ENCODE measurements at regions not wholly inside any gene's neighbourhood (a gene's known extent, or its start where the extent isn't known, plus 50 kb on each side); places are given as distances from the start of the nearest gene placed in this dataset.

DNA sequence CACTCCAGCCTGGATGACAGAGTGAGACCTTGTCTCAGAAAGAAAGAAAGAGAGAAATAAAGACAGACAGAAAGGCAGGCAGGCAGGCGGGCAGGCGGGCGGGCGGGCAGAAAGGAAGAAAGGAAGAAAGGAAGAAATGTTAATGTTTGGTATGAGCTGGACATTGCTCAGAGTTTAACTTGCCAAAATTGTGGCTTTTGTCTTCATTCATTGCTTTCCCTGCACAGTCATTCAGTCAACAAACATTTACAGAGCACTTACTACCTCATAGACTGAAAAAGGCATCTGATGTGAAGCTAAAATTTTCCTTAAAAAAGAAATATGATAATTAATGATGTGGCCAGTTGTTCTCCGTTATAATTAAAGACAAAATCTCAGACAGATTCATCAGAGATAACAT lies 247.1 kb downstream of the SPTSSA start:
- no peak for DNase-seq
- H3K4me1 ChIP-seq (ENCODE audit: control insufficient read depth in 2 of 3, insufficient read depth in 2 of 3, low read depth in 1 of 3, low read length in 3 of 3) = no peaks in the 10 kb centered on the region
- no peaks in the 10 kb centered on the region for H3K9me3 ChIP-seq (ENCODE audit: control insufficient read depth in 2 of 3, insufficient read depth in 1 of 3, low read length in 3 of 3)
- H3K27ac ChIP-seq (ENCODE audit: low read depth in 2 of 2, low read length in 2 of 2) = no peak overlapping the region
- H3K27me3 ChIP-seq (ENCODE audit: control insufficient read depth, insufficient read depth, low read length) = no peaks in the 10 kb centered on the region
- FAIRE-seq = no peak
- no peak overlapping the region for H3K9ac ChIP-seq (ENCODE audit: low read length in 3 of 3)
- H3K4me3 ChIP-seq (ENCODE audit: low read length in 3 of 3) = no peak overlapping the region
- no peaks in the 10 kb centered on the region for H3K36me3 ChIP-seq (ENCODE audit: control insufficient read depth in 2 of 3, insufficient read depth in 3 of 3, low read length in 3 of 3)
- TF ChIP-seq CTCF (IDR thresholded peaks at IDR 0.05; ENCODE audit: borderline replicate concordance, extremely low read depth, insufficient read depth) = no peak
- intact Hi-C loops (cut with DNase I) = no loop called here

GRCh38 chr14:34213332-34213731 lies 248.7 kb downstream of the SPTSSA start:
- Histone ChIP-seq H3K27me3 (ENCODE audit: control insufficient read depth, insufficient read depth, low read length) (no peaks in the 10 kb centered on the region), H3K9me3 (ENCODE audit: control insufficient read depth in 2 of 3, insufficient read depth in 1 of 3, low read length in 3 of 3) (no peaks in the 10 kb centered on the region), H3K4me3 (ENCODE audit: low read length in 3 of 3) (no peak overlapping the region), H3K4me1 (ENCODE audit: control insufficient read depth in 2 of 3, insufficient read depth in 2 of 3, low read depth in 1 of 3, low read length in 3 of 3) (no peaks in the 10 kb centered on the region), H3K36me3 (ENCODE audit: control insufficient read depth in 2 of 3, insufficient read depth in 3 of 3, low read length in 3 of 3) (no peaks in the 10 kb centered on the region), H3K27ac (ENCODE audit: low read depth in 2 of 2, low read length in 2 of 2) (no peak overlapping the region), H3K9ac (ENCODE audit: low read length in 3 of 3) (no peak overlapping the region)
- no peak for TF ChIP-seq CTCF (IDR thresholded peaks at IDR 0.05; ENCODE audit: borderline replicate concordance, extremely low read depth, insufficient read depth)
- no peak for FAIRE-seq
- DNase-seq = no peak
- intact Hi-C loops (cut with DNase I) = no loop called here

DNA sequence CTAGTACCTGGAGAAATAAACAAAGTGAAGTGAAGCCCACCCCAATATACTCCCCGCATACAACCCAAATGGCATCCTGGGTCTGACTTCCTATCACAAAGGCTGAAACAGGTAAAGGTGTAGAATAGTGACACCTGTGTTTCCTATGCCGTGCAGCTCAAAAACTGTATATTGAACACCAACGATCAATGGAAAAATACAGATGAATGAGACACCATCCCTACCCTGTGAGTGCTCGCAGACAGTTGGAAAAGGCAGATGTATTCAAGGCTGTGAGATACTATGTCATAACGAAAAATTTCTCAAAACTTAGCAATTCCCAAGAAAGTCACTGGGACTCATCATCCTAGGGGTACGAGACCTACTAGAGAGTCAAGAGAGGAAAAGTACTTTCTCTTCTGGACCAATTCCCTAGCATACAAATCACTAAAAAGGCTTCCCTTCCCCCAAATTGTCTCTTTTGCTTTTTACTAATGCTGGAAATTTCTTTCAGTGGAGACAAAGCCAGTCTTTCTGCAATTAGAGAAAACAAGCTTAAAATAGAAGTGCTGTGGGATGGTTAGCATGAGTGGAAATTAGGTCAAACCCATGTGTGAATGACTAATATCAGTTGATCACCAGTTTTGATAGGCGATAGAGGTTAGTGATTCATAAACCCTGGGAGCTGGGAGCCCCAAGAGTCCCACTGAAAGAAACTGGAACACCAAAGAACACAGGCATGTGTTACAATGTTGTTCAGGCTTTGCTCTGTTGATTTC lies 249.7 kb downstream of the SPTSSA start:
- DNase-seq = no peak
- Histone ChIP-seq H3K27ac (ENCODE audit: low read depth in 2 of 2, low read length in 2 of 2) (no peak overlapping the region), H3K4me3 (ENCODE audit: low read length in 3 of 3) (no peak overlapping the region), H3K9me3 (ENCODE audit: control insufficient read depth in 2 of 3, insufficient read depth in 1 of 3, low read length in 3 of 3) (no peaks in the 10 kb centered on the region), H3K9ac (ENCODE audit: low read length in 3 of 3) (no peak overlapping the region), H3K27me3 (ENCODE audit: control insufficient read depth, insufficient read depth, low read length) (no peaks in the 10 kb centered on the region), H3K36me3 (ENCODE audit: control insufficient read depth in 2 of 3, insufficient read depth in 3 of 3, low read length in 3 of 3) (no peaks in the 10 kb centered on the region), H3K4me1 (ENCODE audit: control insufficient read depth in 2 of 3, insufficient read depth in 2 of 3, low read depth in 1 of 3, low read length in 3 of 3) (no peaks in the 10 kb centered on the region)
- no peak for FAIRE-seq
- intact Hi-C loops (cut with DNase I) = no loop called here
- TF ChIP-seq CTCF (IDR thresholded peaks at IDR 0.05; ENCODE audit: borderline replicate concordance, extremely low read depth, insufficient read depth) = no peak

DNA sequence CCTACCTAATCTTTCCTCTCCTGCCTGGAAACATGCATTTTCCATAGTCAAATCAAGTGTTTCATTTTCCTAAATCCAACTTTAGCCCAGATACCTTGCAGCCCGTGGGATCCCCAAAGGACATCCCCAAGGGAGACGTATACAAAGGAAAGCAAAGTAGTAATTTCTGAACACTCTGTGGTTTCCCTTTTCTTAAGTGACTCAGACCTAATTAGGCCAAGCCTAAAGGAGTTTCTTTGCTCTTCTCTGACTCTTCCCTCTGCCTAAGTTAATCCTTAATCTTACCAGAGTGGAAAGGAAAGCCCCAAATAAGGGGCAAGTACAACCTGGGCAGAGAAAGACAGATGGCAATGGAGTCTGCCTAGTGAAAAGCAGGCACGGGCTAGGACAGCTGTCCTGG lies 250.3 kb downstream of the SPTSSA start:
- Histone ChIP-seq H3K9ac (ENCODE audit: low read length in 3 of 3) (no peak overlapping the region), H3K4me1 (ENCODE audit: control insufficient read depth in 2 of 3, insufficient read depth in 2 of 3, low read depth in 1 of 3, low read length in 3 of 3) (no peaks in the 10 kb centered on the region), H3K27me3 (ENCODE audit: control insufficient read depth, insufficient read depth, low read length) (no peaks in the 10 kb centered on the region), H3K4me3 (ENCODE audit: low read length in 3 of 3) (no peak overlapping the region), H3K27ac (ENCODE audit: low read depth in 2 of 2, low read length in 2 of 2) (no peak overlapping the region), H3K9me3 (ENCODE audit: control insufficient read depth in 2 of 3, insufficient read depth in 1 of 3, low read length in 3 of 3) (no peaks in the 10 kb centered on the region), H3K36me3 (ENCODE audit: control insufficient read depth in 2 of 3, insufficient read depth in 3 of 3, low read length in 3 of 3) (no peaks in the 10 kb centered on the region)
- no peak for TF ChIP-seq CTCF (IDR thresholded peaks at IDR 0.05; ENCODE audit: borderline replicate concordance, extremely low read depth, insufficient read depth)
- FAIRE-seq = no peak
- intact Hi-C loops (cut with DNase I) = no loop called here
- DNase-seq = no peak
